Endothelial cell of umbilical vein (primary cell): ENCODE measurements at regions not wholly inside any gene's neighbourhood (a gene's known extent, or its start where the extent isn't known, plus 50 kb on each side); places are given as distances from the start of the nearest gene placed in this dataset.

ENCODE experiments used
- BruUV-seq: library from RNA; stranded (reverse); fragments of 400-500 nt; replicated peaks from 2 replicates; lab custom pipeline; 2021; lab: Mats Ljungman, UMichigan
- CTCF ChIA-PET: fragments of 300-600, 350-600 bp; sonication (Branson Sonifier 250); formaldehyde crosslinking; loops from one replicate; lab custom pipeline; 2021; ENCODE audit warnings: antibody characterized with exemption, inconsistent platforms; lab: Charles Lee
- POLR2A ChIA-PET: fragments of 300-600, 350-600 bp; sonication (Branson Sonifier 250); formaldehyde crosslinking; loops from one replicate; lab custom pipeline; 2021; ENCODE audit warnings: antibody characterized with exemption, inconsistent platforms; lab: Charles Lee
- DNase-seq: peaks from one replicate; pipeline ENCODE4 v3.0.0-alpha.2; 2011; ENCODE audit warnings: low read depth, low spot score
- FAIRE-seq: peaks from 2 replicates; lab custom pipeline; 2011; peaks lifted over from hg19 to GRCh38; lab: Jason Lieb, UNC
- H2AFZ ChIP-seq: 2 replicates; pipeline ENCODE4 v1.6.0; 2012; ENCODE audit warnings: low read depth, low read length, control low read depth, inconsistent platforms
- H3K27ac ChIP-seq: 2 replicates; pipeline ENCODE4 v1.5.1; 2011; ENCODE audit warnings: low read depth, mild to moderate bottlenecking, control low read depth, low read length, moderate library complexity; ENCODE audit not compliant: insufficient read depth
- H3K27me3 ChIP-seq, 2 experiments: 2 replicates each; pipeline versions ENCODE4 v1.6.0 to v1.6.1; 2011; ENCODE audit warnings: low read length in 2 of 2, mixed read lengths in 1 of 2; ENCODE audit not compliant: control insufficient read depth in 2 of 2, insufficient read depth in 2 of 2
- H3K36me3 ChIP-seq, 2 experiments: 2 replicates in 1 of 2; 3 replicates in 1 of 2; pipeline ENCODE4 v1.5.1; 2011; ENCODE audit warnings: low read length in 2 of 2, mild to moderate bottlenecking in 1 of 2, moderate library complexity in 1 of 2; ENCODE audit not compliant: control insufficient read depth in 2 of 2, insufficient read depth in 2 of 2; ENCODE audit errors: extremely low read depth in 1 of 2
- H3K4me1 ChIP-seq: 3 replicates; pipeline ENCODE4 v1.5.1; 2011; ENCODE audit warnings: mild to moderate bottlenecking, low read length; ENCODE audit not compliant: control insufficient read depth, insufficient read depth; ENCODE audit errors: extremely low read depth
- H3K4me2 ChIP-seq: 2 replicates; pipeline ENCODE4 v1.6.1; 2011; ENCODE audit warnings: low read length, control low read depth, mixed read lengths; ENCODE audit not compliant: insufficient read depth
- H3K4me3 ChIP-seq, 3 experiments: fragments of 200-600 bp in 1 of 3; sonication (generic), shearing (Covaris generic) in 1 of 3; replicated peaks in 1 of 3; 2 replicates each; pipeline ENCODE4 v1.5.1; 2011 to 2016; ENCODE audit warnings: control low read depth in 3 of 3, low read length in 3 of 3, mild to moderate bottlenecking in 2 of 3, inconsistent platforms in 1 of 3, low read depth in 1 of 3, moderate library complexity in 1 of 3; ENCODE audit not compliant: insufficient read depth in 1 of 3
- H3K79me2 ChIP-seq: 2 replicates; pipeline ENCODE4 v1.6.0; 2012; ENCODE audit warnings: low read length, inconsistent platforms; ENCODE audit not compliant: control insufficient read depth, insufficient read depth
- H3K9ac ChIP-seq: replicated peaks from 2 replicates; pipeline ENCODE3; 2011; ENCODE audit warnings: low read length, control low read depth; ENCODE audit not compliant: insufficient read depth; ENCODE audit errors: extremely low read depth
- H3K9me1 ChIP-seq: replicated peaks from 3 replicates; pipeline ENCODE4 v1.6.0; 2011; ENCODE audit warnings: mild to moderate bottlenecking, low read length; ENCODE audit not compliant: control insufficient read depth, insufficient read depth; ENCODE audit errors: extremely low read depth
- H3K9me3 ChIP-seq: replicated peaks from 2 replicates; pipeline ENCODE4 v1.5.1; 2012; ENCODE audit warnings: low read length, inconsistent platforms; ENCODE audit not compliant: control insufficient read depth, insufficient read depth
- H4K20me1 ChIP-seq: replicated peaks from 2 replicates; pipeline ENCODE3; 2011; ENCODE audit warnings: mild to moderate bottlenecking, low read length; ENCODE audit not compliant: control insufficient read depth, insufficient read depth; ENCODE audit errors: extremely low read depth
- EZH2 ChIP-seq: IDR thresholded peaks from 2 replicates; pipeline ENCODE4 v1.6.1; 2012; ENCODE audit warnings: borderline replicate concordance, low read depth, mild to moderate bottlenecking, moderate library complexity, low read length, inconsistent platforms; ENCODE audit not compliant: severe bottlenecking
- FOS ChIP-seq: IDR thresholded peaks from 2 replicates; pipeline ENCODE4 v1.6.1; 2011; ENCODE audit warnings: mild to moderate bottlenecking, low read length, moderate library complexity, borderline replicate concordance; ENCODE audit not compliant: insufficient read depth
- GATA2 ChIP-seq: IDR thresholded peaks from 2 replicates; pipeline ENCODE4 v1.7.0; 2011; ENCODE audit warnings: low read depth, mild to moderate bottlenecking, moderate library complexity, mixed read lengths, low read length; ENCODE audit not compliant: insufficient read length, insufficient read depth
- JUN ChIP-seq: IDR thresholded peaks from 2 replicates; pipeline ENCODE4 v1.6.1; 2011; ENCODE audit warnings: borderline replicate concordance, low read depth; ENCODE audit not compliant: insufficient read length, insufficient read depth
- MYC ChIP-seq: IDR thresholded peaks from one replicate; pipeline ENCODE4 v1.6.1; 2011; ENCODE audit warnings: mild to moderate bottlenecking, low read depth, low read length
- POLR2A ChIP-seq: IDR thresholded peaks from 2 replicates; pipeline ENCODE4 v1.6.1; 2012; ENCODE audit warnings: low read depth, mild to moderate bottlenecking, control low read depth, low read length
- POLR2AphosphoS5 ChIP-seq: IDR thresholded peaks from 2 replicates; pipeline ENCODE4 v1.6.1; 2012; ENCODE audit warnings: low read depth, mild to moderate bottlenecking, control low read depth, low read length, moderate library complexity; ENCODE audit not compliant: insufficient read depth
- dilution Hi-C: fragments of 300-500 bp; cut with MboI; formaldehyde crosslinking; loops from one replicate; pipeline ENCODE4 v1.15.0; 2019; ENCODE audit warnings: low sequenced_read_pairs; ENCODE audit not compliant: extremely low pct_ligation_motif_present
- intact Hi-C: fragments of 100-400 bp; cut with micrococcal nuclease; formaldehyde crosslinking; loops from one replicate; pipeline ENCODE4 v1.10.0; 2022
- TF ChIP-seq, protein P1 (sequence below), 2 donors: IDR thresholded peaks; 1 replicate in 1 of 2; 2 replicates in 1 of 2; pipeline ENCODE4 v1.5.1; 2011; ENCODE audit warnings: low read length in 2 of 2, mild to moderate bottlenecking in 2 of 2, moderate library complexity in 2 of 2, control low read depth in 1 of 2, inconsistent platforms in 1 of 2, low read depth in 1 of 2; ENCODE audit not compliant: insufficient read depth in 1 of 2; ENCODE audit errors: extremely low read depth in 1 of 2
- TF ChIP-seq, protein P2 (sequence below): IDR thresholded peaks from 2 replicates; pipeline ENCODE4 v1.6.1; 2011; ENCODE audit not compliant: insufficient read depth, insufficient read length

DNA sequence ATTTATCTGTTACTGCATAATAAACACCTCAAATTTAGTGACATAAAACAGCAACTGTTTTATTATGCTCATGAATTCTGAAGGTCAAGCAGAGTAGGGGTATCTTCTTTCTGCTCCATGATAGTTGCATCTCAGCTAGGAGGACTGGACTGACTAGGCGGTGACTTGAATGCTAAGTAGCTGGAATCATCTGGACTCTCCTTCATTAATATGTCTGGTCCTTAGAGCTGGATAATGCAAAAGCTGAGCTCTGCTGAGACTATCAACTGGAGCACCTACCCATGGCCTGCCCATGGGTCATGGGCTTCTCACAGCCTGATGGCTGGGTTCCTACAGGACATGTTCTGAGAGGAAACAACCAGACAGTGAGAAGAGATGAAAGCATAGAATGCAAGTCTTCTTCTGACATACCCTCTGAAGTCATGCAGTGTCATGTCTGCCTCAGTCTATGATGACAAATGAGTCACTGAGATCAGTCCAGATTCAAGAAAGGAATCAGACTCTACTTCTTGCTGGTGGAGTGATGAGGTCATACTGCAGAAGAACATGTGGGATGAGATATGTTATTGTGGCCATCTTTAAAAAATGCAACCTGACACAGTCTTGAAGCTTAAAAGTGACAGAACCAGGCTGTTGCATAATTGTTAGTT lies 174.2 kb upstream of the OSR1 start:
- no peak for DNase-seq

DNA sequence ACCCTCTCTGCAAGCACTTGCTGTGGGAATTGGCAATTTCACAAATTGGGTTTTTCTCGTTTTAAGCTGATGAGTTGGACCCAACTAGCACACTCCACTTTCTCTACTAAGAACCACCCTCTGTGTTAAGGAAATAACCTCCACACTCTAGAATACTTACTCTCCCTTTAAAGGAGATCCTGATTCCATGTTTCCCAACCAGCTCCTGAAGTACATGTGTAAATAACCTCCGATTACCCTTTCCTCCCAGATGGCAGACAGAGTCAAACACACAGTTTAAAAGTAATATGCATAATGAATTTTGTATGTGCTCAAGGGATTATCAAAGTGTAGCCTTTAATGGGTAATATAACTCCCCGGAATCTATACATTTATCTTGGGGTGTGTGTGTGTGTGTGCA lies 171.3 kb upstream of the OSR1 start:
- Histone ChIP-seq H3K36me3 (no peaks in the 10 kb centered on the region), H3K9me1 (no peaks in the 10 kb centered on the region), H3K4me2 (no peak overlapping the region), H2AFZ (no peak overlapping the region), H3K4me3 (no peak overlapping the region), H3K79me2 (no peaks in the 10 kb centered on the region), H3K27me3 (no peaks in the 10 kb centered on the region), H3K27ac (no peak overlapping the region), H3K4me1 (no peaks in the 10 kb centered on the region), H3K9me3 (no peaks in the 10 kb centered on the region), H4K20me1 (no peaks in the 10 kb centered on the region), H3K9ac (no peak overlapping the region)
- no peak for TF ChIP-seq POLR2A
- TF ChIP-seq POLR2AphosphoS5 = no peak
- TF ChIP-seq FOS = no peak
- TF ChIP-seq EZH2 = no peak
- TF ChIP-seq, protein P1, sequence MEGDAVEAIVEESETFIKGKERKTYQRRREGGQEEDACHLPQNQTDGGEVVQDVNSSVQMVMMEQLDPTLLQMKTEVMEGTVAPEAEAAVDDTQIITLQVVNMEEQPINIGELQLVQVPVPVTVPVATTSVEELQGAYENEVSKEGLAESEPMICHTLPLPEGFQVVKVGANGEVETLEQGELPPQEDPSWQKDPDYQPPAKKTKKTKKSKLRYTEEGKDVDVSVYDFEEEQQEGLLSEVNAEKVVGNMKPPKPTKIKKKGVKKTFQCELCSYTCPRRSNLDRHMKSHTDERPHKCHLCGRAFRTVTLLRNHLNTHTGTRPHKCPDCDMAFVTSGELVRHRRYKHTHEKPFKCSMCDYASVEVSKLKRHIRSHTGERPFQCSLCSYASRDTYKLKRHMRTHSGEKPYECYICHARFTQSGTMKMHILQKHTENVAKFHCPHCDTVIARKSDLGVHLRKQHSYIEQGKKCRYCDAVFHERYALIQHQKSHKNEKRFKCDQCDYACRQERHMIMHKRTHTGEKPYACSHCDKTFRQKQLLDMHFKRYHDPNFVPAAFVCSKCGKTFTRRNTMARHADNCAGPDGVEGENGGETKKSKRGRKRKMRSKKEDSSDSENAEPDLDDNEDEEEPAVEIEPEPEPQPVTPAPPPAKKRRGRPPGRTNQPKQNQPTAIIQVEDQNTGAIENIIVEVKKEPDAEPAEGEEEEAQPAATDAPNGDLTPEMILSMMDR (IDR thresholded peaks at IDR 0.05; ENCODE audit: extremely low read depth in 1 of 2, insufficient read depth in 1 of 2, low read depth in 1 of 2, low read length in 2 of 2) = no peak
- TF ChIP-seq JUN = no peak
- TF ChIP-seq MYC = no peak
- no peak for TF ChIP-seq GATA2
- TF ChIP-seq, protein P2, sequence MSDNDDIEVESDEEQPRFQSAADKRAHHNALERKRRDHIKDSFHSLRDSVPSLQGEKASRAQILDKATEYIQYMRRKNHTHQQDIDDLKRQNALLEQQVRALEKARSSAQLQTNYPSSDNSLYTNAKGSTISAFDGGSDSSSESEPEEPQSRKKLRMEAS = no peak
- intact Hi-C loops = no loop called here
- FAIRE-seq (no peak), DNase-seq (no peak)
- ChIA-PET CTCF (interaction anchor here (0.9 kb wide), 1 partner anchor 9 kb away, joined by 3 read pairs; no protein-coding TSS in a partner anchor), POLR2A (no interaction called here)
- dilution Hi-C loops = no loop called here
- no TSS peak for BruUV-seq

More for the DNA sequence above, 174.2 kb upstream of the OSR1 start:
- FAIRE-seq = no peak
- H3K4me3 ChIP-seq = no peak overlapping the region
- ChIA-PET CTCF (no interaction called here), POLR2A (no interaction called here)
- no peaks in the 10 kb centered on the region for H3K79me2 ChIP-seq
- BruUV-seq = no TSS peak
- H3K27me3 ChIP-seq = no peaks in the 10 kb centered on the region
- H4K20me1 ChIP-seq = no peaks in the 10 kb centered on the region
- H3K27ac ChIP-seq = no peak overlapping the region
- no peaks in the 10 kb centered on the region for H3K4me1 ChIP-seq
- H3K4me2 ChIP-seq = no peak overlapping the region
- no peaks in the 10 kb centered on the region for H3K9me3 ChIP-seq
- no peaks in the 10 kb centered on the region for H3K9me1 ChIP-seq
- no peak overlapping the region for H3K9ac ChIP-seq
- H2AFZ ChIP-seq = no peak overlapping the region
- no peaks in the 10 kb centered on the region for H3K36me3 ChIP-seq
- intact Hi-C loops (no loop called here), dilution Hi-C loops (no loop called here)
- TF ChIP-seq MYC (no peak), JUN (peak; percentile 21)
